Esophagus muscularis mucosa (tissue), 4 donors: ENCODE measurements at regions not wholly inside any gene's neighbourhood (a gene's known extent, or its start where the extent isn't known, plus 50 kb on each side); places are given as distances from the start of the nearest gene placed in this dataset.

Source experiments
- EP300 ChIP-seq: sonication (generic); formaldehyde crosslinking; IDR thresholded peaks from one replicate; pipeline ENCODE4 v1.6.1; 2017; ENCODE audit warnings: antibody characterized with exemption
- POLR2A ChIP-seq: fragments of 450-650 bp; IDR thresholded peaks from one replicate; pipeline ENCODE4 v1.6.1; 2017; ENCODE audit warnings: antibody characterized with exemption, moderate library complexity, mild to moderate bottlenecking, low read depth
- TF ChIP-seq, protein P1 (sequence below), 3 experiments: fragments of 200-600 bp in 2 of 3; fragments of 450-650 bp in 1 of 3; sonication (generic) in 2 of 3; IDR thresholded peaks; one replicate each; pipeline ENCODE4 v1.5.1; 2017 to 2019; ENCODE audit warnings: antibody characterized with exemption in 3 of 3, mild to moderate bottlenecking in 2 of 3, moderate library complexity in 1 of 3

DNA sequence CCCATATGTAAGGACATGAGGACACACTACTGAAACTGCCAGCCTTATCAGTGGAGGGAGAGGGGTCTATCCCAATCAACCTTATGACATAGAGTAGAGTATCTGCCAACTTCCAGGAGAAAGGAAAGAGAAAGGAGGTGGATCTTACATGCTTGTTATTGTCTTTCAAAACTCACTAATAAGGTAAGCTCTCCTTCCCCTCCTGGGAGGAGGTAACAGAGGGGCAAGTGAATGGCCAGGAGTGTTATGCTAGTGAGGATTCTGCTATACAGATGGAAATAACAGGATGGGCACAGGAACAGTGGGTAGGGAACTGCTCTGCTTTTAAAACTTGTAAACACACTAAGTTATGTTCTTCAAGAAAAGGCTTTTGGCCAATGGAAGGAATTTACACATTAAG, 1020.1 kb downstream of the TDRD15 start:
- TF ChIP-seq EP300 (no peak), POLR2A (no peak)
- TF ChIP-seq, protein P1, sequence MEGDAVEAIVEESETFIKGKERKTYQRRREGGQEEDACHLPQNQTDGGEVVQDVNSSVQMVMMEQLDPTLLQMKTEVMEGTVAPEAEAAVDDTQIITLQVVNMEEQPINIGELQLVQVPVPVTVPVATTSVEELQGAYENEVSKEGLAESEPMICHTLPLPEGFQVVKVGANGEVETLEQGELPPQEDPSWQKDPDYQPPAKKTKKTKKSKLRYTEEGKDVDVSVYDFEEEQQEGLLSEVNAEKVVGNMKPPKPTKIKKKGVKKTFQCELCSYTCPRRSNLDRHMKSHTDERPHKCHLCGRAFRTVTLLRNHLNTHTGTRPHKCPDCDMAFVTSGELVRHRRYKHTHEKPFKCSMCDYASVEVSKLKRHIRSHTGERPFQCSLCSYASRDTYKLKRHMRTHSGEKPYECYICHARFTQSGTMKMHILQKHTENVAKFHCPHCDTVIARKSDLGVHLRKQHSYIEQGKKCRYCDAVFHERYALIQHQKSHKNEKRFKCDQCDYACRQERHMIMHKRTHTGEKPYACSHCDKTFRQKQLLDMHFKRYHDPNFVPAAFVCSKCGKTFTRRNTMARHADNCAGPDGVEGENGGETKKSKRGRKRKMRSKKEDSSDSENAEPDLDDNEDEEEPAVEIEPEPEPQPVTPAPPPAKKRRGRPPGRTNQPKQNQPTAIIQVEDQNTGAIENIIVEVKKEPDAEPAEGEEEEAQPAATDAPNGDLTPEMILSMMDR (IDR thresholded peaks at IDR 0.05), result no peak
